Cardiac fibroblast (primary cell): ENCODE measurements at regions not wholly inside any gene's neighbourhood (a gene's known extent, or its start where the extent isn't known, plus 50 kb on each side); places are given as distances from the start of the nearest gene placed in this dataset.

Source experiments
- DNase-seq, 2 donors: peaks; one replicate each; pipeline versions ENCODE4 v3.0.0 to v3.0.0-alpha.2; 2010; ENCODE audit warnings: low read depth in 2 of 2
- H3K4me3 ChIP-seq, 2 donors: replicated peaks in 1 of 2; 1 replicate in 1 of 2; 2 replicates in 1 of 2; pipeline ENCODE4 v1.5.1; 2011; ENCODE audit warnings: low read depth in 2 of 2, low read length in 2 of 2, mild to moderate bottlenecking in 2 of 2, moderate library complexity in 1 of 2
- CTCF ChIP-seq: IDR thresholded peaks from one replicate; pipeline ENCODE4 v1.5.1; 2011; ENCODE audit warnings: low read depth, mild to moderate bottlenecking, low read length, inconsistent platforms

DNA sequence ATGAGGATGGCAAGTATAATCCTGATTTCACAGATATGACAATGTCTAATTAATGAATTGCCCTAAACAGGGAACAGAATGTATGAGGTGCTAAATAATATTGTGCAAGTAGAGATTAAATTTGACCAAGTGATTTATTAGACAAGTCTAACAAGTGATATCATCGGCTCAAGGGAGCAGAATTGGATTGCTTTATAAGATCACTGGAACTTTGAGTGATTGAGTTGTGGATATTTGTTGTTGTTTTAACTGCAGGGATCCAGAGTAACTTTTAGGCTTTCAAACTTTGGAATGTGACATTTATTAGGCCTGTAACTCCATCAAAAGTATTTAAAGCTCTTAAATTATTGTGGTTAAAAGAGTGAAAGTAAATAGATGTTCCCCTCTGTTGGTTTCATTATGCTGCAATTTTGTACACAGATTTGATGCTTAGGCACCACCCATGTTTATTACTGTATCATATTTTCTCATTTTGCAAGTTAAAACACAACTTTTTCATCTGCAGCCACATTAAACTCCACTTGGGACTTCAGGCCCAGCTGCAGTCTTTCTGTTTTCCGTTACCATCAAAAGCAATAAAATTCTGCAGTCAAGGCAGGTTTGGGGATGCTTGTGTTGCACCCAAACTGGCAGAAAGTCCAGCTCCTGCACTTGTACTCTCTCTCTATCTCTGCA lies 206.6 kb downstream of the HLX start:
- DNase-seq = no peak
- TF ChIP-seq CTCF = no peak
- no peak overlapping the region for H3K4me3 ChIP-seq

DNA sequence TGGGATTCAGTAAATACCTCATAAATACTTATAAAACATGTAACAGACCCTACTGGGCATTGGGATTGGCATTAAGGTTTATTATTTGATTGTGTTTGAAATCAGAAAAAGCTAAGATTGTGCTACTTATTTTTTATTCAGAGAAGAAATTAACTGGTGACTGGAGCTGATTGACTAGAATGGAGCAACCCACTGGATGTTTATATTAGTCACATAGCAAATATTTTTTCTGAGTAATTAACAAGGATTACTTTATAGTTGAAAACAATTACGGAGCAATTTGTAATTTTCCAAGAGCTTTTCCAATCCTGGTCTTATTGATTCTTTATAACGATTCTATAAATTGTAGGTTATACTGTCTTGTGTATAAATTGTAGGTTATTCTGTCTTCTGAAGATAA lies 208.7 kb downstream of the HLX start:
- no peak for TF ChIP-seq CTCF
- DNase-seq = no peak
- no peak overlapping the region for H3K4me3 ChIP-seq

- peak; percentile 29 to 68 for DNase-seq
- TF ChIP-seq CTCF = no peak
- H3K4me3 ChIP-seq = no peak overlapping the region
Observed at GRCh38 chr1:221089273-221089672, 210.0 kb downstream of the HLX start.

DNA sequence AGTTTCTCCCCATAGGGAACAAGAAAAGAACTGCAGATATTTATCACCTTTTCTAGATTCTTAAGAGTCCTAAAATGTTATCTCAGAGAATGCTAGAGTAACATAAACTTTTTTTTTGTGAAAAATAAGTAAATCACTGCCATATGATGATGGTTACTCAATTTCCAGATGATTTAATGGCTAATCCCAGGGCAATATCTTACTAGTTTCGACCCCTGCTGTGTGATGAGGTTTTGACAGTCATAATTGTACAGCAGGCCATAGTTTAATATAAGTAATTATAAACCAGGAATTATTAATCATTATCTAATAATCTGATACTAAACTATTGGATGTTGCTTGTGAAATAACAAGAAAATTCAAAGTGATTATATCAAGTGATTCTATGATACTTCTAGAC lies 210.6 kb downstream of the HLX start:
- H3K4me3 ChIP-seq = no peak overlapping the region
- TF ChIP-seq CTCF = no peak
- DNase-seq = no peak

DNA sequence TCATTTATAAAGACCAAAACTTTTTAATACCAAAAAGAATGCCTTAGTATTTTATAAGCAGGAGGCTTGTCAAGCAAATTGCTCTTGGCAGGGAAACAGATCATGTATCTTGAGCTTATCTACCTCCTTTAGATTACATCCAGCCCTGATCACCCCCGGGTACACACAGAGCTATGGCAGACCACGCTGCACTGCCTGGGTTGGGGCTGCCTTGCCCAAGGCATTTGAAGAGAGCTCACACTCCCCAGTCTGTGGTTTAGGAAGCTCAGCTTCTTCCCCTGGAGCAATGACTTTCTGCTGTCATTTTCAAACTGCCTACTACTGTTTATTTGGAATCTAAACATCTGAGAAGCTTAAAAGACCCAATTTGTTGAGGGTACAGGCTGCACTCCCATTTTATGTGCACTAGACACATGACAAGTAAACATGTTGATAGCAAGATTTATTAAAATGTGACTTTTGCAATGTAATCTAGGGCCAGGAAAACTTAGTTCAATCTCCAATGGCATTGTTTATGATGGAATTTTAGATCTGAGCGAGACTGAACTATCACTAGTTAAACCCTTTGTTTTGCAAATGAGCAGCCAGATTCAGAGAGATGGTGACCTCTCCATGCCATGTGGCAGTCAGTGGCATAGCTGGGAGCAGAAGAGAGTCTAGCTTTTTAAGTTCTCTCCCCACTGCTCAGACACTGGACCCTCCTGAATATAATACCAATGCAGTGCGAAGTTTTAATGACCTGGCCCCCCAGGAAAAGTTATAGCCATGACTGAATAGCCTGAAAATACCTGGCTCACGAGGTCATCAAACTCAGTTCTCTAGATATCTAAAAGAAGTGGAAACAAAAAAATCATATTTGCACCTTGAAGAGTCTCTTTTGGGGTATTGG lies 214.9 kb downstream of the HLX start:
- H3K4me3 ChIP-seq = no peak overlapping the region
- no peak for DNase-seq
- no peak for TF ChIP-seq CTCF

DNA sequence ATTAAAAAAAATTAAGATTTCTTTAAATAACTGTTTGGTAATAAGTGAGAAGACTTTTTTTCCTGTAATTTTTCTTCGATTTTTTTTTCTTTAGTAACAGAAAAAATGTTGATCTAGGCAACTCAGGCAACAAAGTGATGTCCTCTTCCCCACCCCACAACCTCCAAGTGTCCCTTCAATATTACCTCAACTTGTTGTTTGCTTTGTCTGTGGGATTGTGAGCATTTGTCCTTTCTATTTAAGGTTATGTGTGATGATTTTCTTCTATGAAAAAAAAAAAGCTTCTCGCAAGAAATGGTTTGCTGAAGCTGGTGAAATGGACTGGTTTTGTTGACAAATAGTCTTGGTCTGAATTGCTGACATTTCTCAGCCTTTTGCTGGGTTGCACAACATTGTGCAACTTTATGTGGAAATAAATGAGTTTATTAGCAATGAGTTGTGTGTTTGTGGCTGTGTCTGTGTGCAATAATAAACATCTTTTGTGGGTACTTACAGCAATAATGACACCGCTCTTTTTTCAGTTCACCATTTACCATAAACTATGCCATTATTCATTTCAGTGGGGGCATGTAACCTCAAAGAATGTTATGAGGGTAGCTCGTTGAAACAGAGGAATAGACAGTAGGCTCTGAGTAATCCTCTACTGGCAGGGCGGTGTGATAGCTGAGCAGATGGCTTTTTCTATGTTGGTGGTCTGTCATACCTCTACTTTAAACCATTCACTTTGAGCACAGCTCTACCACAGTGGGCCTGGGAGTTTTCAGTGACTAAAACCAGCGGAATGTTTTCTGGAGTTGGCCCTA lies 218.4 kb downstream of the HLX start:
- DNase-seq = peak; percentile 90 to 96
- no peak for TF ChIP-seq CTCF
- no peak overlapping the region for H3K4me3 ChIP-seq
